HG03196 (cell line): ENCODE measurements at regions not wholly inside any gene's neighbourhood (a gene's known extent, or its start where the extent isn't known, plus 50 kb on each side); places are given as distances from the start of the nearest gene placed in this dataset.

ENCODE experiments used
- ATAC-seq: cut with Tn5 transposase; IDR thresholded peaks from one replicate; pipeline ENCODE4 v1.9.1; 2021; ENCODE audit not compliant: unreplicated experiment

GRCh38 chr13:106243011-106243565 lies 292.4 kb downstream of the EFNB2 start:
- ATAC-seq: no peak

- no peak for ATAC-seq
These were observed 293.2 kb downstream of the EFNB2 start for GRCh38 chr13:106241974-106242953.

DNA sequence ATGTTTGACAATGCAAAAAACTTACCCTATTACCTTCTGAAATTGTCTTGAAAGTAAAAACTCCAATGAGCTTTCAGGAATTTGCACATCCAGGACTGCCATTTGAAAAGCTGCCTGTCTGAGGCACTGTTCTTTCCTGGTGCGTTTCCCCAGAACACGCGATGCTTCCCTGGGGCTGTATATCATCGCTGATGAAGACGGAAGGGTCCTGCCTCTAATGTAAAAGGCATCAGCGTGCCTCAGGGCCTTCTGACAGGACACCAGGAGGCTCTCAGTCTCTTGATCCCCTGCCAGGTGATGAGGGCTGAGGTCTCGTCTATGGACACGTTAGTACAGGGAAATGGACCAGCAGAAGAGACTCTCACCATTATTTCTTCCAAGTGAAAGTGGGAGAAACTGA lies 296.8 kb downstream of the EFNB2 start:
- no peak for ATAC-seq

GRCh38 chr13:106234636-106235035 lies 300.8 kb downstream of the EFNB2 start:
- ATAC-seq: no peak

DNA sequence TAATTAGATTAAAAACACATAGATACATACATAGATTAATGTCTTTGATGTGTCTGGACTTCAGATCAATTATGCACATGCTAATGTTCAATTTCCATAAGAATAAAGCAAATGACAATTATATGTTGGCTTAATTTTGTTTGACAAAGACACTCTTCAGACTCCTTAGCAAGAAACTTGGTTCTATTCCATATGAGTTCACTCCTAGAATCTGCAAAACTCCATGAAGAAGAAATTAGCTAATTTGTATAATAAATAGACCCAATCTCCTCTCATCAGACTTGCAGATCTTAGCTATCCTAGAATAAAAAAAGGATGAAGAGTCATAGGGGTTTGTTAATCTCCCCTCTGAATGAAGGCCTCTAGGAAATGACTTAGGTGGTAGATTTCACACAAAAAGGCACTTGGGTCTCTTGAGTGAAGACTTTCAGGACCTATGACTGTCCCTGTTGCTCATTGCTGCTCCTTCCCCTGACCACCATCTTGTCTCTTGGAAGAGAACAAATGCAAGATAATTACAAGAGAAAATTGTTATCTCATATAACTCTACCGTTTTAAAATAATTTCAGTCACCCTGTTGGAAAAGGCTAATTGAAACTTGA lies 302.2 kb downstream of the EFNB2 start:
- ATAC-seq: no peak

DNA sequence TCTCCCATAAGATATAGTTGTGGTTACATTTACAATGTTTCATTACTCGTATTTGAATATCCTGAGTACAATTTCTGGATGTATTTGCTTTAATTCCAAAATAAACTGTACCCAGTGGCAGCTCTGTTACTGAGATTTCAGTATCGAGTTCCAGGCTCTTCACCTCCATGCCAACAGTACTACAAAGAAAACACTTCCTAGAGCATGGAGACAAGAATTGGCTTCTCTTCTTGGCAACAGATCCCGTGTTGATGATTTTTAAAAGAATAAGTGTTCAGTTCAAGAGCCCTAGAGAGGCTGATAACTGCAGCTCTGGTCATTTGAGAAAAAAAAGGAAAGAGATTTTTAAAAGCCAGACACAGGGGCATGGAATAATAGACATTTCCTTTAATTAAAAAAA lies 302.8 kb downstream of the EFNB2 start:
- no peak for ATAC-seq

- ATAC-seq: no peak
These were observed 305.0 kb downstream of the EFNB2 start for GRCh38 chr13:106230450-106230849.

DNA sequence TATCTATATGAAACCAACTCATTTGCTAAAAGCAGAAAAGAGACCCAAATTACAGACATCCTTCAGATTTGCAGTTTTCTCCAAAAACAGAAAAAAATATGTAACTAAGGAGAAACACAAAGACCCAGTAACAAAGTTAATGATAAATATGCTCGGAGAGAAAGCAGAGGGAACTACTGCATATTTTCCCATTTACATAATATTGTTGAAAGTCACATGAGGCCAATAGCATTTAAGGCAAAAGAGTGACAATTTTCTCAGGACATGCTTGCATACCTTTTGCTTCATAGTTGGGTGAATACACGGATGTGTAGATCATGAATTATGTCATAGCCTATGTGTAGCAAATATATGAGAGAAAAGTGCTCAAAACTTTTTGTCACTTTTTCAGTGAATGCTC lies 310.3 kb downstream of the EFNB2 start:
- no peak for ATAC-seq

- no peak for ATAC-seq
These were observed 315.3 kb downstream of the EFNB2 start for GRCh38 chr13:106220211-106220610.

DNA sequence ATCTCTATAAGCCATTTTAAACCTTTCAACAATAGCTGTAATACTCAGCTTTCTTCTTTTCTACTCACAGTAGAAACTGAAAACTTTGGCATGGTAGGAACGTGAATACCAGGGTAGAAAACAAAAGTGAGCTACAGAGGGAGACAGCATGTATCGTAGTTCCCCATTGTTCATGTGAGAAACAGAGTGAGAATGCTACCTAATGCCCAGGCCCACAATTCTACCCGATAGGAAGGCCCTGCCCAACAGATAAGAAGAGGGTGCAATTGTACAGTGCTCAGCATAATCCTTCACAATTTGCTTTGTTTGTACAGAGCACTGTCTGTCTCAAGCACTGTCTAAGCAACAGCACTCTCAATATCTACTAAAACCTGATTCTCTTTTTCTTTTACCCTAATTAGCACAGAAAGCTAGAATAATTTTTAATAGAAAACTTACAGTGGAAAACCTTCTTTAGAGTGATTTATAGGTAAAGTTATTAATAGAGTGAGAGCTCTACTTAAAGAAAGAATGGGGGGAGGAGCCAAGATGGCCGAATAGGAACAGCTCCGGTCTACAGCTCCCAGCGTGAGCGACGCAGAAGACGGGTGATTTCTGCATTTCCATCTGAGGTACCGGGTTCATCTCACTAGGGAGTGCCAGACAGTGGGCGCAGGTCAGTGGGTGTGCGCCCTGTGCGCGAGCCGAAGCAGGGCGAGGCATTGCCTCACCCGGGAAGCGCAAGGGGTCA lies 322.3 kb downstream of the EFNB2 start:
- ATAC-seq: no peak

DNA sequence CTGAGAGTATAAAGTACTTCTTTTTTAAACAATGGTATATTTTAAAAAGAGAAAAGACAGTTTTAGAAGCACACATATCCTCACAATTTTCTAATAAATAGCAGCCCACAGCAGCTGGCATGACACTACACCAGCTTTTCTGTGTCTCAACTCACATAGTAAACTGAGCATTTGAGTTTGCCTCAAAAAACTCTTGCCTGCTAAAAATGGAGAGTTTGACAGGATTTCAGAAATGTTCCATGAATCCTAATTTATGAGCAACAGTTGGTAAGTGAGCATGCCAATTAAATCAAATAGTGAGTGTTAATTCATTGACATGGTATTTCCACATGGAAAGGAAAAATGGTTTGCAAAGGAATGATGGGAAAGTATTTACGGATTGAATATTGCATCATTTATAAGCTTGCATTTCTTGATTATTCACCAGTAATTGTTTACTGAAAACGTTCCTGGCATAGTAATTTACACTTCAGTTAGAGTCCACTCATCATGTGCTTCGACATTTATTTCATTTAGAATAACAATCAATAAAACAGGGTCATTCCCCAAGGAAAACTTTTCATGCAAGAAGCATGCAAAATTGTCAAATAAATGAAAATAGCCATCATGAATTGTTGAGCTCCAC lies 323.0 kb downstream of the EFNB2 start:
- ATAC-seq: no peak

GRCh38 chr13:106210324-106210723 lies 325.1 kb downstream of the EFNB2 start:
- ATAC-seq: no peak

DNA sequence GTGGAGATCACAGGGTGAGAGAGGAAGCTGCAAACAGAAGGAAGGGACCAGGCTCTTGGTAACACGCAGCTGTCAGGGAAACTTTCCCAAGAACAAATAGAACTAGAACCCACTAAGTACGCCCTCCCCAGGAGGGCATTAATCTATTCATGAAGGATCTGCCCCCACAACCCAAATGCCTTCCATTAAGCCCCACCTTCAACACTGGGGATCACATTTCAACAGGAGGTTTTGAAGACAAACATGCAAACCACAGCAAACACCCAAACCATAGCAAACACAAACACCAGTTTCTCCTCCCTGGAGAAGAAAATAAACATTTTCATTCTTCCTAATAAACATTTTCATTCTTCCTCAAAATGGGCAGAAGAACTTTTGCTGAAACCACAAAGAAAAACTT lies 329.6 kb downstream of the EFNB2 start:
- ATAC-seq: no peak

DNA sequence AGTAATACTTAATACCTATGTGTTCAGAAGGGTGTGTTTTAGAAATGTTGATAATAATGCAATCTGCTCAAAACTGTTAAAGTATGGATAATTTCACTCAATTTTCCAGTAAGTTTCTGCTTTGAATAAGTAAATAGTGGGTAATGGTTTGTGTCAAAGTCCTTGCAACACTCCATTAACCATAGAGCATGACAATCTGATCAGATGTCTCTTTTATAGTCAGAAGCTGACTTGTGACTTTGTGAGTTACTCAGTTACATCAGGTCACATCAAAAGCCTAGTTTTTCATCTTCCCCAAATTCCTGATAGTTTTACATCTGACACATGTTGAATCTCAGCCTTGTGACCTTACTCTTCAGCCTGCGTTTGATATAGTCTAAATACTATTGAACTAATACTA lies 338.0 kb downstream of the EFNB2 start:
- no peak for ATAC-seq

DNA sequence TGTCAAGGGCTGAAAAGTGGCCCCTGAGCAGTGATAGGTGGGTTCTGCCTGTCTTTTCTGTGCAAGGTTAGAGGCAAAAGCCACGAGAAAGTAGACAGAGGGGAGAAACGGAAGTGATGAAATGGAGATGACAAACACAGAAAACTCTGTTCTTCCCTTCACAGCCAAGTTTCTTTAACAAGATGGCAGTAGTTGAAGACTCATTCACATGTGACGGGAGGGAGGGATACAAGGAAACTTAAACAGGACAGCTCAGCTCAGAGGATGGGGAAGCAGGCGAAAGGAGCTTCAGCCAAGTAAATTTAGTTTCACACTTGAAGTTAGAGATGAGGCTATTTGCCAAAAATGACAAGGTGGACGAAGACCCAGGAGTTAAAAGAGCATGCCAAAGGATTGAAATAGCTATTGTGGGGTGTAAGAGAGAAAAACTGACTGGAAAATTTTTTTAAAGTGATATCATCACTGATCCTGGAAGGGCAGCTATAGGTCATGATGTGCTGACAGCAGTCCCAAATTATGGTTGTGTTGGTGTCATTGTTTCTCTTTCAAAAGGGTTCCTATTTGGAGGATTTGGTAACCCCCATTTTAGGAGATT lies 347.9 kb downstream of the EFNB2 start:
- no peak for ATAC-seq

DNA sequence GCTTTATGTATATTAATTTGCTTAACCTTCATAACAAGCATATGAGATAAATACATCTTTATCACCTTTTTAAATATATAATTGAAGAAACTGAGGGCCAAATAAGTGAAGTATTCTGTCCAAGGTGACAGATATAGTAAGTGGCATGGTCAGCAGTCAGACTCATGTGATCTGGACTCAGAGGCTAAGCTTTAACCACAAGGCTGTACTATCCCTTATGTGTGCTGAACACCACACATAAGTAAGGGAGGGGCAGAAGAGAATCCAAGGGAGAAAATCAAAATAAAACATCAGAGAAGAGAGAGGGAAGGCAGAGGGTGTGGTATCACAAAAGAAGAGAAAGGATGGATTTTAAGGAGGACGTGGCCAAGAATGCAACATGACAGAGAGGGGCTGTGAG lies 348.4 kb downstream of the EFNB2 start:
- ATAC-seq: no peak

GRCh38 chr13:106186366-106187030 lies 349.0 kb downstream of the EFNB2 start:
- no peak for ATAC-seq

GRCh38 chr13:106184790-106185189 lies 350.7 kb downstream of the EFNB2 start:
- ATAC-seq: no peak

GRCh38 chr13:106183410-106184065 lies 351.9 kb downstream of the EFNB2 start:
- ATAC-seq: no peak

DNA sequence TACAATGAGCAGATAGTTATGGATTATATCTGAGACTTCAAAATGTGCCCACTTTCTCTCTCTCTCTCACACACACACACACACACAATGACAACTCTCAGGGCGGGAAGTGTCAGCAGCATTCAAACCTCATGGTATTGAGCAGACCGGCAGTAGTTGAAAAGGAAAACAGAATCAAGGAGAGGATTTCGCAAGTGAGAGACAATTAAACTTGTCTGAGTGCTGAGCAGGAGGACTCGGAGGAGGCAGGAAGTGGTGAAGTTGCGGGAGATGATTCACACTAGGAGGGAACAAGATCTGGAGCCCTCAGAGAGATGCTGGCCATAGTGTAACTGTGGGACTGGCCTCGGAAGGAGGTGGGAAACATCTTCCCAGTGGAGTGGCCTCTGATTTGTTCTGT lies 353.1 kb downstream of the EFNB2 start:
- ATAC-seq: no peak
